A673 (cell line): ENCODE measurements at regions not wholly inside any gene's neighbourhood (a gene's known extent, or its start where the extent isn't known, plus 50 kb on each side); places are given as distances from the start of the nearest gene placed in this dataset.

Experiments
- EZH2 ChIP-seq: fragments of 200-600 bp; sonication (generic); IDR thresholded peaks from 2 replicates; pipeline ENCODE4 v1.6.1; 2017; ENCODE audit warnings: borderline replicate concordance, low read depth, mild to moderate bottlenecking, mixed read lengths, antibody characterized with exemption, low read length; ENCODE audit not compliant: poor library complexity, severe bottlenecking
- TF ChIP-seq, protein P1 (sequence below): fragments of 300-800, 200-600 bp; sonication (generic); conservative IDR thresholded peaks from 2 replicates; pipeline ENCODE4 v1.5.1; 2017; ENCODE audit warnings: low read depth, mild to moderate bottlenecking, antibody characterized with exemption, low read length, moderate library complexity, mixed read lengths

DNA sequence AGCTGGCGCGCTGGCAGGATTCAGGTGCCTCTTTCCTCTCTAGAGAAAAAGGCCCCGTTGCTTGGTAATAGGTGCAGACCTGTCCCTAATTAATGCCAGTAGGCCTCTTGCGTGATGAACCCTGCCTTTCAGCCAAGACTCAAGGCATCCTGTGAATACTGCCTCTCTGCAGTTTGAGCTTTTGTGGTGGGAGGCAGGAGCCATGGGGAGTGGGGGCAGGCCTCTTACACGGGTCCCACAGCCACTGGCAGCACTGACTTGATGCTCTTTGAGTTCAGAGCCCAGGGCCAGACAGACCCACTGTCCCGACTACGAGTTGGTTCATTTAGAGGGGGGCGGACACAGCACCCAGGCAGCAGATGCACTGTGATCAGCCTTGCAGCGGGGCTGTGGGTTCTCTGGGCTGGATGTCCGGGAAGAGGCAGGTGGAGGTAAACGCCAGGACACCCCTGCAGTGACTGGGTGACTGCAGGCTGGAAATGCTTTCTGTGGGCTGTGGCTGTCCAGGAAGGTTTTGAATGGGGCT is 237.0 kb downstream of the SEC14L1 start:
- TF ChIP-seq, protein P1, sequence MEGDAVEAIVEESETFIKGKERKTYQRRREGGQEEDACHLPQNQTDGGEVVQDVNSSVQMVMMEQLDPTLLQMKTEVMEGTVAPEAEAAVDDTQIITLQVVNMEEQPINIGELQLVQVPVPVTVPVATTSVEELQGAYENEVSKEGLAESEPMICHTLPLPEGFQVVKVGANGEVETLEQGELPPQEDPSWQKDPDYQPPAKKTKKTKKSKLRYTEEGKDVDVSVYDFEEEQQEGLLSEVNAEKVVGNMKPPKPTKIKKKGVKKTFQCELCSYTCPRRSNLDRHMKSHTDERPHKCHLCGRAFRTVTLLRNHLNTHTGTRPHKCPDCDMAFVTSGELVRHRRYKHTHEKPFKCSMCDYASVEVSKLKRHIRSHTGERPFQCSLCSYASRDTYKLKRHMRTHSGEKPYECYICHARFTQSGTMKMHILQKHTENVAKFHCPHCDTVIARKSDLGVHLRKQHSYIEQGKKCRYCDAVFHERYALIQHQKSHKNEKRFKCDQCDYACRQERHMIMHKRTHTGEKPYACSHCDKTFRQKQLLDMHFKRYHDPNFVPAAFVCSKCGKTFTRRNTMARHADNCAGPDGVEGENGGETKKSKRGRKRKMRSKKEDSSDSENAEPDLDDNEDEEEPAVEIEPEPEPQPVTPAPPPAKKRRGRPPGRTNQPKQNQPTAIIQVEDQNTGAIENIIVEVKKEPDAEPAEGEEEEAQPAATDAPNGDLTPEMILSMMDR = no peak
- no peak for TF ChIP-seq EZH2
